ENCODE measurements at regions not wholly inside any gene's neighbourhood (a gene's known extent, or its start where the extent isn't known, plus 50 kb on each side); places are given as distances from the start of the nearest gene placed in this dataset.
A peak's percentile ranks its signal among the peaks of the same experiment; 100 is the strongest.
"Not testable (repeated sequence)": the region's sequence is repeated elsewhere in the genome, so short reads cannot be mapped to it uniquely, and the experiment has no call there.

DNA sequence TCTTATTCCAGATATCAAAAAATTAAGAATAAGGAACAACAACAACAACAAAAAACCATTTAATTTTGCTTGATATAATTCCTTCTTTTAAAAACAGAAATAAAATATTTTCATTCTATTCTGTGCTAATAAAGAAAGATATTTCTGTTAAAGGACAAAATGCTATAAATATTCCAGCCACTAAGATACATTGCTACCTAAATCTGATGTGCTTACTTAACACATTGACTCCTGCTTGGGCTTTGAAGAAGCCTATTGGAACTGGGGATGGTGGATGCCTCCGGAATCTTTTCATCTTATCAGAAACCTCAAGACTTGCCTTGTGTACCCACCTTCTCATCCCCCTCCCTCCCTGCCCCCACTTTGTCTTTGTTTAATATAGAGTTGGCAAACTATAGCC is 320.2 kb downstream of the MEX3B start:
- H3K36me3 ChIP-seq: no peaks in the 10 kb centered on the region
- intact Hi-C loops (cut with DNase I; ENCODE audit: low total_unique reads): no loop called here
- no peak for TF ChIP-seq POLR2AphosphoS5 (IDR thresholded peaks at IDR 0.05)
- TF ChIP-seq POLR2A (IDR thresholded peaks at IDR 0.05): no peak
- TF ChIP-seq, protein P1, sequence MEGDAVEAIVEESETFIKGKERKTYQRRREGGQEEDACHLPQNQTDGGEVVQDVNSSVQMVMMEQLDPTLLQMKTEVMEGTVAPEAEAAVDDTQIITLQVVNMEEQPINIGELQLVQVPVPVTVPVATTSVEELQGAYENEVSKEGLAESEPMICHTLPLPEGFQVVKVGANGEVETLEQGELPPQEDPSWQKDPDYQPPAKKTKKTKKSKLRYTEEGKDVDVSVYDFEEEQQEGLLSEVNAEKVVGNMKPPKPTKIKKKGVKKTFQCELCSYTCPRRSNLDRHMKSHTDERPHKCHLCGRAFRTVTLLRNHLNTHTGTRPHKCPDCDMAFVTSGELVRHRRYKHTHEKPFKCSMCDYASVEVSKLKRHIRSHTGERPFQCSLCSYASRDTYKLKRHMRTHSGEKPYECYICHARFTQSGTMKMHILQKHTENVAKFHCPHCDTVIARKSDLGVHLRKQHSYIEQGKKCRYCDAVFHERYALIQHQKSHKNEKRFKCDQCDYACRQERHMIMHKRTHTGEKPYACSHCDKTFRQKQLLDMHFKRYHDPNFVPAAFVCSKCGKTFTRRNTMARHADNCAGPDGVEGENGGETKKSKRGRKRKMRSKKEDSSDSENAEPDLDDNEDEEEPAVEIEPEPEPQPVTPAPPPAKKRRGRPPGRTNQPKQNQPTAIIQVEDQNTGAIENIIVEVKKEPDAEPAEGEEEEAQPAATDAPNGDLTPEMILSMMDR (IDR thresholded peaks at IDR 0.05): no peak
- no peak overlapping the region for H3K4me3 ChIP-seq
- no peaks in the 10 kb centered on the region for H3K4me1 ChIP-seq
- no peak overlapping the region for H3K27ac ChIP-seq
- no peak for DNase-seq (ENCODE audit: low spot score in 2 of 2)
- H3K9me3 ChIP-seq: no peaks in the 10 kb centered on the region
- H3K27me3 ChIP-seq: no peaks in the 10 kb centered on the region

DNA sequence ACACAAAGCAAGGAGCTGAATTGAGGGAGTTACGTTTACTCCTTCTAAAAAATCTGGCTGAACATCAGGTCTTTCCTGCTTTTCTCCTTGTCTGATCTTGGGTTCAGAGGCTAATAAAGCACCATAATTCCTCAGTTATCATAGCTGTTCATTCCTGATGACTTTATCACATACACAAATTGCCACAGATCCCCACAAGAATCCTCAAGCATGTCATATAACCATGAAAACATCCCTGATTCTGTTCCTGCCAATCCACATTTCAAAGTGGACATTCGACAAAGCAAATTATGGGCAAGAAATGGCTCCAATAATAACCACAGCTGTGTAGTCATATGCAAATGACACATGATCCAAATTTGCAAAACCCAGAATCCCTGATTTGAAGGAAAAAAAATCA is 321.3 kb downstream of the MEX3B start:
- Histone ChIP-seq H3K36me3 (no peaks in the 10 kb centered on the region), H3K9me3 (no peaks in the 10 kb centered on the region), H3K4me1 (no peaks in the 10 kb centered on the region), H3K27ac (no peak overlapping the region), H3K4me3 (no peak overlapping the region), H3K27me3 (no peaks in the 10 kb centered on the region)
- DNase-seq (ENCODE audit: low spot score in 2 of 2): no peak
- intact Hi-C loops (cut with DNase I; ENCODE audit: low total_unique reads): no loop called here
- TF ChIP-seq, protein P1 (IDR thresholded peaks at IDR 0.05): no peak
- TF ChIP-seq POLR2AphosphoS5 (IDR thresholded peaks at IDR 0.05): no peak
- no peak for TF ChIP-seq POLR2A (IDR thresholded peaks at IDR 0.05)

DNA sequence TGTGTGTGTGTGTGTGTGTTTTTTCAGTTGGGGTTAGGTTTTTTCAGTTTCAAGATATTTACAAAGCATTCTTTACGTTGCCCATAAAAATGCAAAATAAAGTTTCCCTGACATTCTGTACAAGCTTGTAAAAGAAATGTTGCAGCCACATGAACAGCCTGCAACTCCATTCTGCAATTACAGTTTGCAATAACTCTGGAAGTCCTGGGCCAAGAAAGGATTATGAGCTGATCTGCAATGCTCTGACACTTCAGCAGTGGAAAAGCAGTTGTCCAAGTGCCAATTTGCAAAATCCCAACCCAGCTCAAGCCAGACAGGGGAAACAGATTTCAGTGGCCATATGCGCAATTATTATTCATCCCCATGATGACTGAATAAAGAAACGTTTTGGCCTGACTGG is 322.1 kb downstream of the MEX3B start:
- no peaks in the 10 kb centered on the region for H3K27me3 ChIP-seq
- no peak for DNase-seq (ENCODE audit: low spot score in 2 of 2)
- intact Hi-C loops (cut with DNase I; ENCODE audit: low total_unique reads): no loop called here
- H3K4me3 ChIP-seq: no peak overlapping the region
- no peaks in the 10 kb centered on the region for H3K4me1 ChIP-seq
- TF ChIP-seq POLR2AphosphoS5 (IDR thresholded peaks at IDR 0.05) (no peak), POLR2A (IDR thresholded peaks at IDR 0.05) (no peak)
- TF ChIP-seq, protein P1 (IDR thresholded peaks at IDR 0.05): no peak
- H3K9me3 ChIP-seq: no peaks in the 10 kb centered on the region
- no peaks in the 10 kb centered on the region for H3K36me3 ChIP-seq
- H3K27ac ChIP-seq: peak overlapping the region in 1 of 2 donors; percentile 32

DNA sequence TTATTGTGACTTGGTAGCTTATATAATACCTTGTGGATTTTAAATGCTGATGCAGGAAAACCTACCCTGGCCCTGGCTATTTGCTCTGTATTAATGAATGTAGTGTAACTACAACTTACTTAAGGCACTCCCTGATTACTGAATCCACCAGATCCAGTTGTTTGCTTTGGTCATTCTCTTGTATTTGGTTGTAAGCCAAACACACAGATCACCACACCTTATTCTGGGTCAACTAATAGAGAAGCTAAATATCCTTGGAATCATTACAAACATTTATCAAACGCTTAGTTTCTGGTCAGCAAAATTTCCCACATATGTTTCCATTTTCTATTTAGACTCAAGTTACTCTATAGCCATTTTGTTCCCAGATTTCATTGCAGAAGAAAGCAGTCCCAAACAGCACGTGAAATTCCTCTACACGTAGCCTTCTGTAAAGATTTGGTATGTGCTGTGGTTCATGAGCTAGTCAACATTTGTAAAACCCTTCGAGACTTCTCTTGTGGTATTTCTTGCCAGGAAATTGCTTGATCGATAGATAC is 322.6 kb downstream of the MEX3B start:
- intact Hi-C loops (cut with DNase I; ENCODE audit: low total_unique reads): no loop called here
- no peak overlapping the region for H3K4me3 ChIP-seq
- no peaks in the 10 kb centered on the region for H3K4me1 ChIP-seq
- DNase-seq (ENCODE audit: low spot score in 2 of 2): no peak
- no peaks in the 10 kb centered on the region for H3K27me3 ChIP-seq
- no peaks in the 10 kb centered on the region for H3K36me3 ChIP-seq
- no peaks in the 10 kb centered on the region for H3K9me3 ChIP-seq
- H3K27ac ChIP-seq: no peak overlapping the region
- TF ChIP-seq, protein P1 (IDR thresholded peaks at IDR 0.05): no peak
- TF ChIP-seq POLR2A (IDR thresholded peaks at IDR 0.05) (no peak), POLR2AphosphoS5 (IDR thresholded peaks at IDR 0.05) (no peak)

DNA sequence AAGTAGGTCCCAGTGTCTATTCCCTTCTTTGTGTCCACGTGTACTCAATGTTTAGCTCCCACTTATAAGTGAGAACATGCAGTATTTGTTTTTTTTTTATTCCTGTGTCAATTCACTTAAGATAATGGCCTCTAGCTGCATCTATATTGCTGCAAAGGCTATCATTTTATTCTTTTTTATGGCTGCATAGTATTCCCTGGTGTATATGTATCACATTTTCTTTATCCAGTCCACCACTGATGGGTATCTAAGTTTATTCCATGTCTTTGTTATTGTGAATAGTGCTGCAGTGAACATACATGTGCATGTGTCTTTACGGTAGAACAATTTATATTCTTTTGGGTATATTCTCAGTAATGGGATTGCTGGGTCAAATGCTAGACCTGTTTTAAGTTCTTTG is 329.4 kb downstream of the MEX3B start:
- H3K4me1 ChIP-seq; H3K4me3 ChIP-seq; H3K9me3 ChIP-seq; H3K27me3 ChIP-seq; H3K36me3 ChIP-seq; DNase-seq (ENCODE audit: low spot score in 2 of 2); intact Hi-C loops (cut with DNase I; ENCODE audit: low total_unique reads); H3K27ac ChIP-seq: not testable (repeated sequence)

DNA sequence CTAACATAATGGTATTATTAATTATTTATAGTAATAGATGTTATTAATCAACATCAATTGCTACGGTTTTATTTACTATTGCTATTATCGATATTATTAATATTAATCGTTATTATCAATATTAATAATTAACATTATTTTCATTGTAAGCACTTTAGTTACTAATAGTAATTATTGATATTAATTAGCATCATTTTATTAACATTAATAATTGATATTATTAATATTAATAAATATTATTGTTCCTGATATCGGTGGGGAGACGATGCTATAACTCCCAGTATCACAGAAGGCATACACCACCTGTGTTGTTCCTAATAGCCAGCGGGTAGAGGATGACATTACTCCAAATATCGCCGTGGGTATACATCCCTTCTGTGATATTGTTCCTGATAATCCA is 335.5 kb downstream of the MEX3B start:
- intact Hi-C loops (cut with DNase I; ENCODE audit: low total_unique reads): no loop called here
- DNase-seq (ENCODE audit: low spot score in 2 of 2): no peak
- Histone ChIP-seq H3K27ac (no peak overlapping the region), H3K9me3 (no peaks in the 10 kb centered on the region), H3K4me3 (no peak overlapping the region), H3K27me3 (no peaks in the 10 kb centered on the region), H3K36me3 (no peaks in the 10 kb centered on the region), H3K4me1 (no peaks in the 10 kb centered on the region)
- TF ChIP-seq POLR2AphosphoS5 (IDR thresholded peaks at IDR 0.05) (no peak), POLR2A (IDR thresholded peaks at IDR 0.05) (no peak)
- TF ChIP-seq, protein P1 (IDR thresholded peaks at IDR 0.05): no peak

DNA sequence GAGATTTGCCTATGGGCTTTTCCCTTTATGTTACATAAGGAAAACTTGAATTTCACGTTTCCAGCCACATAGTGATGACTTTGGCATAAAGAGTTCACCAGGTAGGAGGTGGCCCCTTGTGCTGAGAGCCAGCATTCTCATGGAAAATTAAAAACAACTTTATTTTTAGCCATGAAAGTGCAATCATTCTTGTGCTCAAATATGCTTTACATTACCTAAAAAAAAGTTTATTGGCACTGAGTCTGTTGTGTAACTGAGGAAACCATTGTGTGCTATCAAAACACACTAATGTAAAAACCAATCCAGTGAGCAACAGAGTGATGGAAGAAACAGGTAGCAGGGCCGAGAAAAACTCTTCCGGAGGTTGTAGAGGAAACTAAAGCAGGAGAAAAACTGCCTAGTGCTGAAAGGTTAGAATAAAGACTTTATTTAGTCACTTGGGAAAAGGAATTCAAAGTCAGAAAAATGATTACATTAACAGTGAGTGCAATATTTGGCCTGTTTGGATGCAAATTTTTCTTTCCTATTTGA is 332.9 kb upstream of the TMC3 start:
- H3K36me3 ChIP-seq; H3K4me1 ChIP-seq; H3K27me3 ChIP-seq; H3K9me3 ChIP-seq; H3K4me3 ChIP-seq; DNase-seq (ENCODE audit: low spot score in 2 of 2); H3K27ac ChIP-seq; intact Hi-C loops (cut with DNase I; ENCODE audit: low total_unique reads): not testable (repeated sequence)

DNA sequence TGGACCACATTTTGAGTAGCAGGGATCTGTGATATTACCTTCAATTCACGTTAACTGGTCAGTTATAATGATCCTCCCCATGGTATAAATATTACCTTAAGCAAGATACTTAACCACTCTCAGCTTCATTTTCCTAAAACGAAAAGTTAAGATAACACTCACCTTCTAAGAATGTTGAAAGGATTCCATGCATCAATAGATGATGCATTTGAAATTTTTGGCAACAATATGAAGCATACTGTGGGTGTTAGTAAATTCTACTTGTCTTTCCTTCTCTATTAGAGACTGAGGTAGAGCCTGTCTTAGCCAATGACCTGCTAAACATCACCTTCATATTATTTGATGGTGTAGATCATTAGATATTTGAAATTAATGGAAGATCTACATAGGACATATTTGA is 331.7 kb upstream of the TMC3 start:
- H3K9me3 ChIP-seq; DNase-seq (ENCODE audit: low spot score in 2 of 2); H3K36me3 ChIP-seq; H3K27me3 ChIP-seq; intact Hi-C loops (cut with DNase I; ENCODE audit: low total_unique reads); H3K27ac ChIP-seq; H3K4me3 ChIP-seq; H3K4me1 ChIP-seq: not testable (repeated sequence)

Measured in breast epithelium (tissue), 4 donors.